NCI-H748 (cell line): ENCODE measurements at regions not wholly inside any gene's neighbourhood (a gene's known extent, or its start where the extent isn't known, plus 50 kb on each side); places are given as distances from the start of the nearest gene placed in this dataset.
"Not testable (repeated sequence)": the region's sequence is repeated elsewhere in the genome, so short reads cannot be mapped to it uniquely, and the experiment has no call there.

Source experiments
- DNase-seq: peaks from one replicate; lab custom pipeline; 2025; ENCODE audit not compliant: unreplicated experiment; lab: John Stamatoyannopoulos, UW

DNA sequence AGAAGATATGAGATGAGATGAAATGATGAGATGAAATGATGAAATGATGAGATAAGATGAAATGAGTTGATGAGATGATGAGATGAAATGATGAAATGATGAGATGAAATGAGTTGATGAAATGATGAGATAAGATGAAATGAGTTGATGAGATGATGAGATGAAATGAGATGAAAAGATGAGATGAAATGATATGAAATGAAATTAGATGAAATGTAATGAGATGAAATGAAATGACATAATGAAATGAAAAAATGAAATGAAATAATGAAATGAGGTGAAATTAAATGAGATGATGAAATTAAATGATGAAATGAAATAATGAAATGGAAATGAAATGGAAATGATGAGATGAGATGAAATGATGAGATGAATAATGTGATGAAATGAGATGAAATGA, 231.6 kb downstream of the GOLGA6L6 start:
- DNase-seq: not testable (repeated sequence)

DNA sequence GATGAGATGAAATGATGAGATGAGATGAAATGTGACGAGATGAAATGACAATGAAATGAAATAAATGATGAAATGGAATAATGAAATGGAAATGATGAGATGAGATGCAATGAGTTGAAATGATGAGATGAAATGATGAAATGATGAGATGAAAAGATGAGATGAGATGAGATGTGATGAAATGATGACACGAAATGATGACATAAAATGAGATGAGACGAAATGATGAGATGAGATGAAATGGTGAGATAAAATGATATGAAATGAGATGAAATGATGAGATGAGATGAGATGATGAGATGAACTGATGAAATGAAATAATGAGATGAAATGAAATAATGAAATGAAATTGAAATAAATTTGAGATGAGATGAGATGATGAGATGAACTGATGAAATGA, 232.2 kb downstream of the GOLGA6L6 start:
- not testable (repeated sequence) for DNase-seq

DNA sequence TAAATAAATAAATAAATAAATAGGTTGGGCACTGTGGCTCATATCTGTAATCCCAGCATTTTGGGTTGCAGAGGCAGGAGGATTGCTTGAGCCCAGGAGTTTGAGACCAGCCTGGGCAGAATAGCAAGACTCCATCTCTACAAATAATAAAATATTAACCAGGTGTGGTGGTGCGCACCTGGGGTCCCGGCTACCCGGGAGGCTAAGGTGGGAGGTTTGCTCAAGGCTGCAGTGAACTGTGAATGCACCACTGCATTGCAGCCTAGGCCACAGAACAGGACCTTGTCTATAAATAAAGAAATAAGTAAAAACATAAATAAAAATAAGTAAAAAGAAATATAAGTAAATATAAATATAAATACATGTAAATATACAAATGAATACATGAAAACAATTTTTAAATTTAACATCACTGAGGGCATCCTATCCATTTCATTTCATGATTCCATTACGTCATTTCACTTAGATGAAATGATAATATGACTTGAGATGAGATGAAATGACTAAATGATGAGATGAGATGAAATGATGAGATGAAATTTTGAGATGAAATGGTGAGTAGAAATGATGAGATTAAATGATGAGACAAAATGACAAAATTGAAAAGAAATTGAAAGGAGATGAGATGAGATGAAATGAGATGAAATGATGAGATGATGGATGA, 233.4 kb downstream of the GOLGA6L6 start:
- DNase-seq: not testable (repeated sequence)

DNA sequence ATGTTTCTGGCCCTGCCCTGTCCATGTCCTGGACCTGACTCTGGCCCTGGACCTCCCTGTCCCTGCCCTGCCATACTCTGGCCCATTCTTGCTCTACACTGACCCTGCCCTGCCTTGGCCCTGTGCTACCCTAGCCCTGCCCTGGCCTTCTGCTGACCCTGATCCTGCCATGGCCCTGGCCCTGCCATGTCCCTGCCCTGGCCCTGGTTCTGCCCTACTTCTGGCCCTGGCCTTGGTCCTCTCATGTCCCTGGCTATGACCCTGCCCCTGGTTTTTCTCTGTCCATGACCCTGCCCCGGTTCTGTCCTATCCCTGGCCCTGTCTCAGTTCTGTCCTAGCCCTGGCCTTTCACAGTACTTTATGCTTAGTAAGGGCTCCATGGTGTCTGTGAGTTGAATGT, 234.5 kb downstream of the GOLGA6L6 start:
- not testable (repeated sequence) for DNase-seq

DNA sequence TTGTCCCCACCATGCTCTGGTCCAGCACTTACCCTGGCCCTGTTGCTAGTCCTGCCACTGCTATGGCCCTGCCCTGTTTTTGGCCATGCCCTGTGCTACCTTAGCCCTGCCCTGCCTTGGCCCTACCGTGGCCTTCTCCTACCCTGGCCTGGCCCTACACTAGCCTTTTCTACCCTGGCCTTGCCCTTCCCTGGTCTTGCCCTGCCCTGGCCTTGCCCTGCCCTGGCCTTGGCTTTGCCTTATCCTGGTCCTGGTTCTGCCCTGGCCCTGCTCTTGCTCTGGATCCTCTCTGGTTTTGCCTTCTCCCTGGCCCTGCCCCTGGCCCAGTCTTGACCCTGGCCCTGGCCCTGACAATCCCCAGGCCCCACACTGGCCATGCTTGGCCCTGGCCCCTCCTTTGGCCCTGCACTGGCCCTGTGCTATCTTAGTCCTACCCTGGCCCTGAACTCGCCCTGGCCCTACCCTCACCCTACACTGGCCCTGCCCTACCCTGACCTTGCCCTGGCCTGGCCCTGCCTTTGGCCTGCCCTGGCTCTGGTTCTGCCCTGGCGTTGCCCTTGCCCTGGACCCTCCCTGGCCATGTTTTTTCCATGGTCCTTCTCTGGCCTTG, 235.0 kb downstream of the GOLGA6L6 start:
- DNase-seq: not testable (repeated sequence)

DNA sequence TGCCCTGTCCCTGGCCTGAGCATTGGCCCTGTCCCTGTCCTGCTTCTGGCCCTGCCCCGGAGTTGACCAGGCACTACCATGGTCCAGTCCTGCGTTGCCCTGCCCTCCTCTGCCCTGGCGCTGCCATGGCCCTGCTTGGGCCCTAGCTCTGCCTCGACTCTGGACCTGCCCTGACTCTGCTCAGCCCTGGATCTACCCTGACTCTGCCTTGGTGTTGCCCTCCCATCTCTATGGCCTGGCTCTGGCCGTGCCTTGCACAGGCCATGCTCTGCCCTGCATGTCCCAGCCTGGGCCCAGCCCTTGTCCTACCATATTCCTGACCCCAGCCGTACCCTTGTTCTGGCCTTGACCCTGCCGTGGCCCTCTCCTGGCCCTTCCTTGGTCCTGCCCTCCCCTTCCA, 235.7 kb downstream of the GOLGA6L6 start:
- DNase-seq: not testable (repeated sequence)

DNA sequence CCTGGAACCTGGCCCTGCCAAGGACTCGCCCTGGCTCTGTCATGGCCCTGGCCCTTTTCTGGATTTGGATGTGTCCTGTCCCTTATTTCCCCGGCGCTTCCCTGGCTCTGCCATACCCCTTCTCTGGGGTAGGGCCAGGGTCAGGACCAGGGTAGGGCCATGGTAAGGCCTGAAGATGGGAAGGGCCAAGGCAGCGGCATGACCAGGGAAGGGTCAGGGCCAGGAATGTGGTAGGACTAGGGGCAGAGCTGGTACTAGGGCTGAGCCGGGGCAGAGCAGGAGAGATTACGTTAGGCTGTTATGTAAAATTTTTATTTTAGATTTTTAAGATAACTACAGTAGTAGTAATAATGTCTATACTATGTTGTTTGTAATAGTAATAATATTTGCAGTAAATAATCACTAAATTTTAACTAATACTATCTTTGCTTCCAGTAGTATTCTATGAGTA, 236.6 kb downstream of the GOLGA6L6 start:
- not testable (repeated sequence) for DNase-seq

DNA sequence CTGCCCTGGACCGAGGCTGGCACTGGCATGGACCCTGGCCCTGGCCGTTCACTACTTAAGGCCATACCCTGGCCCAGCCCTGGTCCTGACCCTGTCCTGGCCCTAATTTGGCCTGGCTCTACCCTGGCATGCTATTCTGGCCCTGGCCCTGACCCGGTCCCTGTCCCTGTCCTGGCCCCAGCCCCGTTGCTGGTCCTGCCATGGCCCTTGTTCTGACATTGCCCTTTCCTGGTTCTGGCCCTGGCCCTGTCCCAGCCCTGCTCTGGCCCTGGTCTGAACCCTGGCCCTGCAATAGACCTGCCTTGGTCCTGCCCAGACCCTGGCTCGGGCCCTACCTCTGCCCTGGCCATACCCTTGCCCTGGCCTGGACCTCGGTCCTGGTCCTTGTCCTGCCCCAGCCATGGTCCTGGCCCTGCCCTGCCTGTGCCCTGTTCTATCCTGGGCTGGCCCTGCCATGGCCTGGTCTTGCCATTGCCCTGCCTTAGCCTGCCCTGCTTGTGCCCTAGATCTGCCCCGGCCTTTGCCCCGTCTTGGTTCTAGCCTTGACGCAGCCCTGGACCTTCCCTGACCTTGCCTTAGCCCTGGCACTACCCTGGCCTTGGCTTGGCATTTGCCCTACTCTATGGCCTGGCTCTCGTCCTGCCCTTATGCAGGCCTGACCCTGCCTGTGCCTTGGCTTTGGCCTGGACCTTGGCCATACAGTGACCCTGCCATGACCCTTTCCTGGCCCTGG, 237.2 kb downstream of the GOLGA6L6 start:
- not testable (repeated sequence) for DNase-seq

DNA sequence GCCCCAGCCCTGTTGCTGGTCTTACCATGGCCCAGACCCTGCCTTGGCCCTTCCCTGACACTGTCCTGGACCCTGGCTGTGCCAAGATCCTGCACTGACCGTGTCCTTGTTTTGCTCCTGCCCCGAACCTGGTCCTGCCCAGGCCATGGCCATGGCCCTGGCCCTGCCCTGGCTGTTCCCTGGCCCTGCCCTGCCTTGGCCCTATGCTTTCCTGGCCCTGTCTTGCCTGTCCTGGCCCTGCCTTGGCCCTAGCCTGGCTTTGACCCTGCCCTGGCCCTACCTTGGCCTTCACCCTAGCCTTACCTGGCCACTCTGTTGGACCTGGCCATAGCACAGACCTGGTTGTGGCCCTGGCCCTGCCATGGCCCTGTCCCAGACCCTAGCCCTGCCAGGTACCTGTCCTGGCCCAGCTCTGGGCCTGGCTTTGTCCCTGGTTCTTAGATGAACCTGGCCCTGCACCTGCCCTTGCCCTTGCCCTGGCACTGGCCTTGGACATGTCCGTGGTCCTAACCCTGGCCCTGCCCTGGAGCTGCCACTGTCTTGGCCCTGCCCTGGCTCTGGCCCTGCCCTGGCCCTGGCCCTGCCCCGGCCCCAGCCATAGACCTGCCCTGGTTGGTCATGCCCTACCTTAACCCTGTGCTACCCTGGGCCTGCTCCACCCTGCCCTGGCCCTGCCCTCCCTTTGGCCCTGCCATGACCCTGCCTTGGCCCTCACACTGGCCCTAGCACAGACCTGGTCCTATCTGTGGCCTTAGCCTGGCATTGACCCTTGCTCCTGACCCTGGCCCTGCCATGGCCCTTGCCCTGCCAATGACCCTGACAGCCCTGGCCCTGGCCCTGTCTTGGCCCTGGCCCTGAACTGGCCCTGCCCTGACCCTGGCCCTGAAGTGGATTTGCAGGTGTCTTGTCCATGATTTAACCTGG, 238.1 kb downstream of the GOLGA6L6 start:
- not testable (repeated sequence) for DNase-seq

DNA sequence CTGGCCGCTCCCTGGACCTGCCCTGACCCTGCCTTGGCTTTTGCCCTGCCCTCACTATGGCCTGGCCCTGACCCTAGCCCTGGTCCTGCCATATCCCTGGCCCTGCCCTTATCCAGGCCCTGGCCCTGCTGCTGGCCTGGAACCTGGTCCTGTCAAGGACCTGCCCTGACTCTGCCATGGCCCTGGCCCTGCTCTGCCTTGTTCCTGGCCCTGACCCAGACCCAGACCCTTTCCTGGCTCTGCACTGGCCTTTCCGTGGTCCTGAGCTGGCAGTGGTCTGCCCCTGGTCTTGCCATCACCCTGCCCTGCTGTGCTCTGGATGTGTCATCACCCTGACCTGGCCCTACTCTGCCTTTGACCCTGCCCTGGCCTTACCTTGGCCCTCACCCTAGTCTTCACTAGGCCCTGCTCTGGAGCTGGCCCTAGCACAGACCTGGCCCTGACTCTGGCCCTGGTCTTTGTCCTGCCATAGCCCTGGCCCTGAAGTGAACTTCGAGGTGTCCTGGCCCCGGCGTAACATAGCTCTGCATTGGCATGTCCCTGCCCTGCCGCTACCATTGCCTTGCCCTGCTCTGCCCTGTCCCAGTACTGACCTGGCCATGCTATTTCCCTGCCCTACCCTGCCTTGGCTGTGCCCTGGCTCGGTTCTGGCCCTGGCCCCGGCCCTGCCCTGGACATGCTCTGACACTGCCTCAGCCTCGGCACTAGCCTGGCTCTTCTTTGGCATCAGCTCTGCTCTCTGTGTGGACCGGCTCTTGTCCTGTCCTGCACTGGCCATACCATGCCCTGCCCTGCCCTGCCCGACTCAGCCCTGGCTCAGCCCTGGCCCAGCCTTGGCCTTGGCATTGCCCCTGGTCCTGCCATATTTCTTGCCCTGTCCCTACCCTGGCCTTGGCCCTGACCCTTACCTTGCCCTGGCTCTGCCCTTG, 239.2 kb downstream of the GOLGA6L6 start:
- not testable (repeated sequence) for DNase-seq

DNA sequence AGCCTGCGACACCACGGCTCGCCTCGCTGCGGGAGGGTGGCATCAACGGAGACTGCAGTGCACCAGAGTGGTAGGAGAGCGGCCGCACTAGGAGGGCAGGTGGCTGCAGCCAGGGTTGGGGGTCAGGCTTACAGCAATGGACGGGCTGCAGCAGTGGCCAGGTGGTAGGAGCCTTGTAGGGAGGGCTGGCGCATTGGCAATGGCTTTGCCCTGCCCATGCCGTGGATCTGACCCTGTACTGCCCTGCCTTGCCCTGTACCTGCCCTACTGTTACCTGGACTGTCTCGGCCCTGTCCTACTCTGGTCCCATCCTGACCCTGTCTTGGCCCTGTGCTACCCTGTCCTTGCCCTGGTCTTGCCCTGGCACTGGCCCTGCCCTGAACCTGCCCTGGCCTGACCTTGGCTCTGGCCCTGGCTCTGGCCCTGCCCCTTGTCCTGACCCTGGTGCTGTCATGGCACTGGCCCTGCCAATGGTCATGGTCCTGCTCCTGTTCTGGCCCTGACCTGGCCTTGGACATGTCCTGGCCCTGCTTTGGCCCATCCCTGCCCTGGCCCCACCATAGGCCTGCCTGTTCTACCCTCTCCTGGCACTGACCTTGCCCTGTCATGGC, 240.0 kb downstream of the GOLGA6L6 start:
- DNase-seq: not testable (repeated sequence)

DNA sequence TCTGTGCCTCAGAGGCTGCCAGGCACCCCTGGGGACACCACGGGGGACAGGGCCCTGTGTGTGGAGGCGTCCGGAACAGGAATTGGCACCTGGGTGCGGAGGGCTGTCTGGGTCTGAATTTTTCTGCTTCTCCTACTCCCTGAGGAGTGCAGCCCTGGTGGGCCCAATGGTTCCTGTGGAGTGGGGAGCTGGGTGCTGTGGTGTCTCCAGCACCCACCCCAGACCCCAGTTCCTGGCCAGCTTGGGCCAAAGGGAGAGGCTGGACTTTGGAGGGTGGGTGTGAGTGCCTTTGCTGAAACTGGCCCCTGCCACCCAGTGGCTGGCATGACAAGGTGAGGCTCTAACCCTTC, 240.6 kb downstream of the GOLGA6L6 start:
- not testable (repeated sequence) for DNase-seq

DNA sequence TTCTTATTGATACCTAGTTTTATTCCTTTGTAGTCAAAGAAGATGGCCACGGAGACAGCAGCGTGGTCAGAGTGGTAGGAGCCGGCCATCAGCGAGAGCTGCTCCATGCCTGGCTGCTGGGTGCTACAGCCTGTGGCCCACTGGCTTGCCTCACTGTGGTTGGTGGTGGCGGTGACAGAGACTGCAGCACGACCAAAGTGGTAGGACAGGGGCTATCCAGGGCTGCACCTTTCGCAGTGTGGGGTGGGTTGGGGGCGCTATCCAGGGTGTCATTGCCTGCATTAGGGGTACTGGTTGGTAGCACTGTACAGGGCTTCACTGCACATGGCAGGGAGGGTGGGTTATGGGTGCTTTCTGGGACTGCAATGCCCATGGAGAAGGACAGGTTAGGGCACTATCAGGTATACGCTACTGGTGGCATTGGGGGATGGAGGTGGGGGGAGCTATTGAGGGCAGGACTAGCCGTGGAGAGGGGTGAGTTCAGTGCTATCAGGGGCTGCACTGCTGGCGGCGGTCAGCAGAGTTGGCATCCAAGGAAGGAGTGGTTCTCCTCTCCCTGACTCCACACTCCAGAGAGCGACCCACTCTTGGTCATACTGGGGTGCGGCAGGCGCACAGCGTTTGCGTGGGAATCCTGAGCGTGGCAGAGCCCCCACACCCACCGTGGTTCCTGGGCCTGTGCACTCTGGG, 241.1 kb downstream of the GOLGA6L6 start:
- not testable (repeated sequence) for DNase-seq

DNA sequence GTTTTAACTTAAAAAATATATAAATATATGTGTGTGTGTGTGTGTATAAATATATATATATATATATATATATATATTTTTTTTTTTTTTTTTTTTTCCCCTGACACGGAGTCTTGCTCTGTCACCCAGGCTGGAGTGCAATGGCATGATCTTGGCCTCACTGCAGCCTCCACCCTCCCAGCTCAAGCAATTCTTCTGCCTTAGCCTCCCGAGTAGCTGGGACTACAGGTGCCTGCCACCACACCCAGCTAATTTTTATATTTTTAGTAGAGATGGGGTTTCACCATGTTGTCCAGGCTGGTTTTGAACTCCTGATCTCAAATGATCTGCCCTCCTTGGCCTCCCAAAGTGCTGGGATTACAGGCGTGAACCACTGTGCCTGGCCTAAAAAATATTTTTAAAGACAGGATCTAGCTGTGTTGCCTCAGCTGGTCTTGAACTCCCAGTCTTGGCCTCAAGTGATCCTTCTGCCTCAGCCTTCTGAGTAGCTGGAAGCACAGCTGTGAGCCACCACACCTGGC, 243.9 kb downstream of the GOLGA6L6 start:
- DNase-seq: not testable (repeated sequence)

DNA sequence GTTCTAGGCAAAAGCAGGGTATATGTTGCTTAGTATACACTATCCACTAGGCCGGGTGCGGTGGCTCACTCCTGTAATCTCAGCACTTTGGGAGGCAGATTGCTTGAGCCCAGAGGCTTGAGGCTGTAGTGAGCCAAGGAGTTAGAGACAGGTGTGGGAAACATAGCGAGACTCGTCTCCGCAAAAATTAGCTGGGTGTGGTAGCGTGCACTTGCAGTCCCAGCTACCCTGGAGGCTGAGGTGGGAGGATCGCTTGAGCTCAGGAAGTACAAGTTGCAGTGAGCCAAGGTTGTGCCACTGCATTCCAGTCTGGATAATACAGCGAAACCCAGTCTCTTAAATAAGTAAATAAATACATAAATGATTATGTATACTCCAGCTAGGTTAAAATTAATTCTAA, 245.3 kb downstream of the GOLGA6L6 start:
- not testable (repeated sequence) for DNase-seq

DNA sequence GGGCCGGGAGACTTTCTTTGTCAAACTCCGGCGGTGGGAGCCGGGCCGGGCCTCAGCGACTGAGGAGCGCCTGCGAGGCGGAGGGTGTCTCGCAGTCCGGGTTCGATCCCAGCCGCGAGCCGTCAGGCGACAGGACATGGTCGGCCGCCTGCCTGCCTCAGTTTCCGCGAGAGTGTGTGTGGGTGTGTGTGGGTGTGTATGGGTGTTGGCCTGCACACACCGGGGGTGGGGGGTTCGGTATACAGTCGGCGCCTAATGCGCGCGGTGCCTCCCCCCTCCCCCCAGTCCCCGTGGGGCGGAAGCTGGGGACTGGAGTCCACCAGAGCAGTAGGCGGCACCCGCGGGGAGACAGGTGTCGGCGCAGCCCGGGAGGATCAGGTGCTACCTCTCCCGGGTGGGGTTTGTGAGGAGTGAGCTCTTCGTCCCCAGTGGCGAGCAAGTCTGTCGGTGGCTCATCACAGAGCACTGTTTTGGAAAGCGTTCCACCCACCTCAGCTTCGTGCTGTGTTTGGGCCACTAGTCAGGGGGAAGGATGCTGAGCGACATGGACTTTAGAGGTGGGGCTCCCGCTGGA, 246.3 kb downstream of the GOLGA6L6 start:
- DNase-seq: no peak

DNA sequence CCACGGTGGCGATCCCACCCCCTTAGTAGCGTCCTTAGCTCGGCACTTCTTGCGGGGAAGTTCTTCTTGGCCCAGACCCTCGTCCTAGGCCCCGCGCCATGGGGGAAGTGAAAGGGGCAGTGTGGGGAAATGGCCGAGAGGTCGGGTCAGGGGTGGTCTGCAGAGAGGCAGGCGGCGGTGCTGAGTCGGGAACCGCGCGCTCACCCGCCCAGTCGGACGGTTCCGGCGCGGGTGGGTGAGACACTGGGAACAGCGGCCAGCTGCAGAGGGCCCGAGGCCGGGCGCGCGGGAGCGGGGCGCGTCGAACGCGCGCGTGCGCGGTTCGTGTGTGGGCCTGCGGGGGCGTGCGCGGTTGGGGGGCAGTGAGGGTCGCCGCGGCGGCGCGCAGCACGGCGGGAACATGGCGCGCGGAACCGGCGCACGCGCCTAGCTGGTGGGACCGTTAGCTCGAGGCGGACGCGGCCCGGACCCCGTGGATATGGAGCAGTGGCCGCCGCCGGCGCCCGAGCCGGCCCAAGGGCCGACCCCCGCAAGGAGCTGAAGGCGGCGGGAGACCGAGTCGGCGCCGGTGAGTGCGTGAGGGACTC, 246.9 kb downstream of the GOLGA6L6 start:
- no peak for DNase-seq

DNA sequence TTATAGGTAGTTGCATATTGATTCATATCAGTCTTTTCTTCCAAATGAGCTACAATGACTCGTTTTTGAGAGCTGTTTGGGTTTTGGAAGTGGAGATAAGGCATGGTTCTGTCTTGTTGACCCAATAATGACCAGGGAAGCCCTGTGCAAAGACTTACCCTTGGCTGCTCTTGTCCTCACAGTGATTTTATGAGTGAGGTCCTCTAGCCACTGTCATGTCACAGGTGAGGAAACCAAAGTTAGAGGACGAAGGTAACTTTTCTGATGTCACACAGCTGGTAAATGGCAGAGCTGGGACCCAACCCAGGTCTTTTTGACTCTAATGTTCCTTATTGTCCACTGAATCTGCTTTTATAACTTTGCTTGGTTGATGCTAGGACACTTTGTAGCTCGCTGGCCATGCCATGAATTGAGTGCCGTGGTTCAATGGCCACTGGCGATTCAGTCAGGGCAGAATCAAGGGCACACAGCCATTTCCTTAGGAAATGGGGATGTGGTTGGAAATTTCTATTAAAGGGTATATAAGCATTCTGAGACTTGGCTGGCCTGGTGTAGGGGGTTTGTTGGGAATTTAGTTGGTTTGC, 249.1 kb downstream of the GOLGA6L6 start:
- not testable (repeated sequence) for DNase-seq
